ENCODE measurements at regions not wholly inside any gene's neighbourhood (a gene's known extent, or its start where the extent isn't known, plus 50 kb on each side); places are given as distances from the start of the nearest gene placed in this dataset.

DNA sequence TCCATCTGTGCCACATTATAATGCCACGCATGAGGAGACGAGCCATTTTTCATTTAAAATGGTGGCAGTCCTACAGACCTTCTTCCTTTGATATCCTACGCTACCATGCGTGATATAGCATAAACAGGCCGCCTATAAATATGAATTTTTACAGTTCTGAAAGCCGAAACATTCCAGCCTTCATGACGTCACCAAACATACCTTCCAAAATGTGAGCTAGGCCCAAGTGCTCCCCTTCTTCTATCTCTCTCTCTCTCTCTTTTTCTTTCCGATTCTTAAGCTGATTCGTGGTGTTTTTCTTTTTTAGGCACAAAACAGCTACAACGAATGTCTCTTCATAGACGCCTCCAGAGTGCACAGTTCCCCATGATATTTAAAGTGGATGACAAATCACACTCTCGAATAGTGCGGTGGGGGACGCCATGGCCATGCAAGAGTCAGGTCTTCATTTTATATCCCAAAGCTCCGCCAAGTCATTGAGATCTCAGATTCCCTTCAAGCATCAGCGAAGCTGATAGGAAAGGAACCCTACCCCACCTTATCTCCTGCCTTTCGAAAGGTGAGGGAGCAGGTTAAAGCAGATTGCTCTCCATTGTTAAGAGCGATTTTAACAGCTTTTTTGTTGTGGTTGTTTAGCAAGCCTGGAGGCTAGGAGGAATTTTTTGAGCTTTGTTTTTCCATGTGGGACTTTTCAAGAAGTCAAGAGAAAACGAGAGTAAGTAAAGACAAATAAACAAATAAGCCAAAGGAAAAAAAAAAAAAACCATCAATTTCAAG is 436.3 kb downstream of the CMPK2 start:
- no peak for DNase-seq

DNA sequence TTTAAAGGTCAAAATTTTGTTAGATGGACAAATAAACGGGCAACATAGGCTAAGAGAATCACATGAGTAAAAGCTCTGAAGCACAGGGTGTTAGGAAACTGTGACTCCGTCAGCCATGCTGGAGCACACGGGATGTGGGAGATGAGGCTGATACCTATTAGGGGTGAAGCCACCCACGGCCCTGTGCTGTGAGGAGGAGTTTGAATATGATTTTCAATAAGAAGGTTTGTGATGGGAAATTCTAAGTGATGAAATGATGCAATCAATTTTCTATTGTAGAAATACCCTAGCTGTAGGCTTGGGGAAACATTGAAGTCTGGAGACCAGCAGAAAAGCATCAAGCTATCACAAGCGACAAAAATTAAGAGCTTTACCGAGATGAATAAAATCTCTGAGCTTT is 431.3 kb downstream of the CMPK2 start:
- DNase-seq, result no peak

DNA sequence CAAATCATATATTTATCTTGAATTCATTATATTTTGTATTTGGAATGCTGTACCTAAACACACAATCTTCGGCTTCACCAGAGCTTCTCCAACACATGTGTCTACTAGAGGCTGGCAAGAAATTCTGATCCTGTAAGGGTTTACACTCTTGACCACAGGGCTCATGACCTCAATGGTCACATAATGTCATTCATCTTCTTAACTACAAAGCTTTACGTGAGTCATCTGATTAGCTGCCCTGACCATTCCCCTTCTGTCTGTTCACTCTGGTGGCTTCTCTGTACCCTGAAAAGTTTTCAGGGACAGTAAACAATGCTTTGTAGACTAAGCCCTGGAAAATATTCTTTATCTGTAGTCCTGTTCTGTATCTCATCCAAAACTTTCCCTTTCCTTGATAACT is 423.9 kb downstream of the CMPK2 start:
- no peak for DNase-seq

GRCh38 chr2:6442252-6442985 is 423.3 kb downstream of the CMPK2 start:
- DNase-seq, result no peak

DNA sequence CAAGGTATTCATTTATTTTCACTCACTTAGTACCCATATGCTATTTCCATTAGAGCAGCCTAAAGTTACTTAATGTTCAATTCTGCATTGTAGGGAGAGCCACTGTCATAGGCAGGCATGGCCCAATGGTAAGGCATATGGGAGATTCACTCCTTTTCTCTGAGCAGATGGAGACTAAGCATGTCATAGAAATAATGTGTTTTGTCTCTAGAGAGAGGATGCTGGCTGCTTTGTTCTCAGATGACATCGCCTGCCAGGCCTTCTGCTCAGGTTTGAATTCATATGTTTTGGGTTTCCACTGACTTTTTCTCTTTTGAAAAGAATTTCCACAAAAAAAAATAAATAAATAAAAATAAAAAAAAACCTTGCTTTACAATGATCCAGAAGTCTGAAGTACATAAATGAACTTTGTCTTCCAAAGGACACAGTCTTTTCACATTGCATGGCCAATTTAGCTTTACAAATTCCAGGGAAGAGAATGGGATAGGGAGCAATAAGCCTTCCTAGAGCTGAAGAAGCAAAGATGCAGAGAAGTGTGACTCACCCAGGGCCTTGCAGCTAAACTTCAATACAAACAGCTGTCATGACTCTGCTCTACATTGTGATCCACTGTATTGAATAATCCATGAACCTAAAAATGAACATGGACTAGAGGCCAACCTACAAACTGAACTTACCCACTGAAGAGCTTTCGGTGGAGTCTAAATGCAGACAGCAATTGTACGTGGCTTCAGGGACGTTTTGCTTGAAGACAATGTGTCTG is 422.5 kb downstream of the CMPK2 start:
- DNase-seq, result no peak

DNA sequence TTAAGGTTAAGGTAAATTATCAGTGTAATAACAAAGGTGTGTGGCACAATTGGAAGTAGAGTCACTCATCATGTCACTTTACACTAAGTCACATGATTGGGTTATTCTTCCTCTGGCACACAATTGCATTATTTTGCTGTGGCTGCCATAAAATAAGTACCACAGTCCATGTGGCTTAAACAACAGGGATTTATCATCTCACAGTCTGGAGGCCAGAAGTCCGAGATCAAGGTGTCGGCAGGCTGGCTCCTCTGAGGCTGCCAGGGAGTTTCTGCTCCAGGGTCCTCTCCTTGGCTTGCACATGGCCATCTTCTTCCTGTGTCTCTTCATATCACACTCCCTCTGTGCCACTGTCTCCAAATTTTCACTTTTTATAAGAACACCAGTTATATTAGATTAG is 421.2 kb downstream of the CMPK2 start:
- no peak for DNase-seq

DNA sequence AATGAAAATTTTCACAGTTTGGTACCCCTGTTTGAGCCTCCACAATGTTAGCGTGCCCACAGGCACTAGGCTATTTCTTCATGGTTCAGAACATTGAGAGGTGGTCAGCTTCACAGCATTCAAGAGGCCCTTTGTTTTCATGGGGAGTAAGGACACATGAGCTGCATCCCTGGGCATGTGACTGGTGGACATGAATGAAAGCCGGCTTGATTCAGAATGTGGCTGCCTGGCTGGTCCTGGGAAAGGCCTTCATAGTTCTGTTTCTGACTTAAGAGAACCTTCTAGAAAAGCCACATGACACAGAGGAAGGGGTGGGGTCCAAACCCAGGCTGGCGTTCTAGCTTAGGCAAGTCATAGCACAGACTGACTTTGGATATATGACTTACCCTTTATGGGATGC is 420.6 kb downstream of the CMPK2 start:
- no peak for DNase-seq

GRCh38 chr2:6446938-6447608 is 418.6 kb downstream of the CMPK2 start:
- no peak for DNase-seq

DNA sequence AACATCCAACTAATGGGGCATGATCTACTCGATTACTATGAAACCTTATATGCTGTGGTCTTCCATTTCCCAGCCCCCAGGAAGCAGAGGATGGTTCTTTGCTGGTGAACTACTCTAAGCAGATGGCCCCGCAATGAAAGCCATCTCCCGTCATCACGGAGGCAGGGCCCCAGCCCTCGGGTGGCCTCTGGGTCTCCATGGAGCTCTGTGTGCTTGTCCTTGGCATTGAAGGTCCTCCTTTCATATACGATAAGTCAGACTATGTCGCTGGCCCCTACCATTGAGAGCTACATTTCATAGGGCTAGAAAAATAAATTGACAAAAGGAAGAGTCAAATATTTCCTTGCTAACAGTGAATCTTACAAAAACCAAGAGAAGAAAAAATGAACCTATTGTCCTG is 416.8 kb downstream of the CMPK2 start:
- DNase-seq, result no peak

DNA sequence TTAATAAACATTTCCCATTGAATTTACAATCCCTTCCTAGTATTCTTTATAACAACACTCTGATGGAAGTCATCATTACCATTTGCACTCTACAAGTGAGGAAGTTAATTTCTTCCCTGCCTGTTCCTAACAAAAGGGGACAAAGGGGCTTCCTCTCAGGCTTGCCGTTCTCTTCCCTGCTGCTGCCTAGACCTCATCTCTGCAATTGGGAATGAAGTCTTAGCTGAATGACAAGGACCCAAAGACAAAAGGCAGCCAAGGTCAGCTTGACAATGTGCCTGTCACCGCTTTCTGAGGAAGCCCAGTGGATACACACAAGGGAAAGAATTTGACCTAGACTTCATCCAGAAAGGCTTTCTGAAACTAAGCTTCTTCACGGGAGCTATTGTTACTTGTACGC is 416.4 kb downstream of the CMPK2 start:
- no peak for DNase-seq

GRCh38 chr2:6452702-6453481 is 412.8 kb downstream of the CMPK2 start:
- DNase-seq, result no peak

- DNase-seq, result no peak
These were observed 411.3 kb downstream of the CMPK2 start for GRCh38 chr2:6454286-6454990.

DNA sequence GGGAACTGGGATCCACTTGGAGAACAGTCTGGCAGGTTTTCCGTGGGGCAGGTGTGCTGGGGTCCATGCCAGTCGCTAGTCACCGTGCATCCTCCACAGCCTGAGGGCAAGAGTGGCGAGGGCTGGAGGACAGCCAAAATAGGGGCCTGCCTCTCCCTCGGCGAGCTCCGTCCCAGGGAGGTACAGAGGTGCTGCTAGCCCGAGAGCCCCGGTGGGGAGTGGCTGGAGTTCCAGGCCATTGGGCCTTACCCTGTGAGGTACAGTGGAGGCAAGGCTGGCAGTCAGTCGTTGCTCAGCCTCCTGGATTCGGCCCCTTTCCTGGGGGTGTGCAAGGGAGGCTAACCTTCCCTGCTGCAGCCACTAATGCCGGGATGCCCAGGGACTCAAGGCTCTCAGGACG is 406.6 kb downstream of the CMPK2 start:
- DNase-seq, result no peak

- DNase-seq, result no peak
These were observed 395.2 kb downstream of the CMPK2 start for GRCh38 chr2:6470518-6470917.

DNA sequence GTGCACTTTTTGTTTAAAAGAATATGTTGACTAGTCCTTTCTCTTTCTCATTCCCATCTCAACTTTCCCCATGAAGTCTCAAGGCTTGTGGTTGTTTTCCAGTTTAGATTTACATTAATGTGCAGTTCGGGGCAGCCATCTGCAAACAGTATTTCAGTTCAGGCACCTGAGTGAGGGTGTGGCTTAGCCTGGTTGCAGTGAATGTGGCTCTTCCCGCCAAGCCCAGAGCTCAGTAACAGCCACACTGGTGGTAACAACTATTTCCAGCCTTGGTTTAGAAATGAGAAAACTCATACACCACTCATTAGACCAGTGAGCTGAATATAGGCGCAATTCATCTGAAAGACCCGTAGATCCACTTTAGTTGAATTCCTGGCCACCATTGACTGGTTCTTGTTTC is 394.3 kb downstream of the CMPK2 start:
- DNase-seq, result no peak

DNA sequence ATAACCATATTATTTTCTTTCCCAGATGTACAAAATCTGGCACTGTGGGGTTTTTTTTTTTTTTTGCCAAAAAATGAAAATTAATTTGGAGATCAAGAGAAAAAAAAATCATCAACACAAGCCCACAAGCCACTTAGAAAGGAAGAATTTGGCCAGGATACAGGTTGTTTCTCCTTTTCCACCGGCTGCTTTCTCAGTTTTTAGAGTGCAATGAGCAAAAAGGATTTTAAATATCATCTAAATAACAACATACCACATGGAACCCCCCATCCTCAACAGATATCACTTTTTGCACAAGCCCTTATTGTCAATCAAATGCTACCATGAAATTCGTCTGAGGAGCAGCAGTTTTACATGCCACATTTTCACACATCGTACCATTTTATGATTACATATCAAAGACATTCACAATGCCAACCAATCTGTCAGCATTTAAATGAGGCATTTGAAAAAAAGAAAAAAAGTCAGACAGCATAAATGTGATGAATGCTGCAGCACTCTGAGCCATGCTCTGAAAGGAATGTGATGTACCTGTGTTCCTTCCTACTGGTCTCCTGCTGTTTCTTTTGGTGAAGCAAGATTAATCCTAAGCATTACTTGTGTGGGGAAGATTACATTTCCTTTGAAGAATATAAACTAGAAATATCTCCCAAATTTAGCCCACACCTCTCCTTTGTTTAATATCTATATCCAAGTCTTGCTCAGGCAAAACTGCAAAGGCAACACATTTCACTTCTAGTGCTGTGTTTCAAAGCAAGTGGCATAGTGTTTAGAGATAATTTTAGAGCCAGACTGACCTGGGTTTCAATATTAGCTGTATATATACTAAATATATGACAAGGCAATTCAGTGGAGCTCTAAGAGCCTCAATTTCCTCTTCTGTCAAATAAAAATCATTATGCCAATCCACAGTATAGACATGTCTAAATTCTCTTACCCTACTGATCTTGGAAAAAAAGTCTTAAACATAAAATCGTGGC is 391.3 kb downstream of the CMPK2 start:
- DNase-seq, result no peak

GRCh38 chr2:6475155-6475940 is 390.4 kb downstream of the CMPK2 start:
- no peak for DNase-seq

DNA sequence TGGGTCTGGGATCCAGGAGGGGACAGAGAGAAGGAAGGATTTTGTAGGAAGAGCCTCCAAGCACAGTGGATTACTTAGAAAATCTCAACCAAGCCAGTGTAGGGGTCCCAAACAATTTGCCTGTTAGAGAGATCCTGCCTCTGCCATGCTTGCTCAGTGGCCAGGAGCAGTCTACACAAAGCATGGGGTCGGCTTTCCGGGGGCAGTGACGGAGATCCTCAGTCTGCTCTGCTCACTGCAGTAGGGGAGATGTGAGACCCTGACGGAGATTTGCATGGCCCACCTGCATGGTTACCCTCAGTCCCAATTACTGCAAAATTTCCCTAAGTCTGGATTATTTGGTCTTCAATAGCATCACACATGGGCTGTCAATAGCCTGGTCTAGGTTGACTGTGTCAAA is 385.2 kb downstream of the CMPK2 start:
- DNase-seq, result no peak

GRCh38 chr2:6482256-6482655 is 383.5 kb downstream of the CMPK2 start:
- DNase-seq, result no peak

GRCh38 chr2:6487765-6488164 is 377.9 kb downstream of the CMPK2 start:
- no peak for DNase-seq

Data from 8988T (cell line).